Ascending aorta (tissue), 2 donors: ENCODE measurements at regions not wholly inside any gene's neighbourhood (a gene's known extent, or its start where the extent isn't known, plus 50 kb on each side); places are given as distances from the start of the nearest gene placed in this dataset.

Experiments used
- DNase-seq, 2 donors: peaks; one replicate each; pipeline ENCODE4 v3.0.0-alpha.2; 2019; ENCODE audit warnings: low spot score in 2 of 2
- H3K27ac ChIP-seq, 2 donors: fragments of 200-600 bp; sonication (generic); one replicate each; pipeline ENCODE4 v1.5.1; 2016 to 2017; ENCODE audit warnings: mild to moderate bottlenecking in 1 of 2
- H3K27me3 ChIP-seq: fragments of 200-600 bp; sonication (generic); one replicate; pipeline ENCODE4 v1.5.1; 2017
- H3K36me3 ChIP-seq, 2 donors: fragments of 200-600 bp; sonication (generic); one replicate each; pipeline ENCODE4 v1.5.1; 2016
- H3K4me1 ChIP-seq, 2 donors: fragments of 200-600 bp; sonication (generic); one replicate each; pipeline ENCODE4 v1.5.1; 2016 to 2017; ENCODE audit warnings: mild to moderate bottlenecking in 1 of 2
- H3K4me3 ChIP-seq, 2 donors: fragments of 200-600 bp; sonication (generic); one replicate each; pipeline ENCODE4 v1.5.1; 2016 to 2017; ENCODE audit warnings: mild to moderate bottlenecking in 1 of 2
- H3K9me3 ChIP-seq, 2 donors: fragments of 200-600 bp; sonication (generic); one replicate each; pipeline ENCODE4 v1.5.1; 2016
- CTCF ChIP-seq, 3 experiments: fragments of 200-600 bp in 2 of 3; fragments of 450-650 bp in 1 of 3; sonication (generic) in 2 of 3; IDR thresholded peaks; one replicate each; pipeline ENCODE4 v1.5.1; 2016 to 2019; ENCODE audit warnings: antibody characterized with exemption in 3 of 3, mild to moderate bottlenecking in 1 of 3, moderate library complexity in 1 of 3
- intact Hi-C: fragments of 100-400 bp; cut with DNase I; formaldehyde crosslinking; loops from one replicate; pipeline ENCODE4 v1.15.1; 2023

DNA sequence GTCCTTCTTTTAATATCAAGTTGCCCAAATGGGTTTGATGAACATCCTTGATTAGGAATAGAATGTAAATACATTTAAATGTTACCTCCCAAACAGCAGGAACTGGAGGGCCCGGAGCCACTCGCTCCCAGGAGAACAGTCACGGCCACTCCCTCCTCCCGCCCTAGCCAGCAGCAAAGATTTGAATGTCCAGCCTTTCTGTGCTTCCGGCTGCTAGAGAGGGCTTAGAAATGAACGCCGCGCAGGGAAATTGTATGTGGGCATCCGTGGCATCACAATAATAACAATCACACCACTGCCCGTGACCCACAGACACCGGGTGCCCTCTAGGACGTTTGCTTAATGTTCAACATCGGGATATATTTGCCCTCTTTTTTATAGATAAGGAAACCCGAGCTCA, 164.9 kb upstream of the SALL3 start:
- H3K4me1 ChIP-seq, result no peaks in the 10 kb centered on the region
- intact Hi-C loops, result no loop called here
- H3K9me3 ChIP-seq, result no peaks in the 10 kb centered on the region
- H3K36me3 ChIP-seq, result no peaks in the 10 kb centered on the region
- TF ChIP-seq CTCF (IDR thresholded peaks at IDR 0.05), result no peak
- H3K4me3 ChIP-seq, result peak overlapping the region in 1 of 2 donors; percentile 32
- H3K27ac ChIP-seq, result no peak overlapping the region
- H3K27me3 ChIP-seq, result no peaks in the 10 kb centered on the region
- DNase-seq, result no peak

GRCh38 chr18:78816114-78816513, 163.5 kb upstream of the SALL3 start:
- H3K9me3 ChIP-seq, result no peaks in the 10 kb centered on the region
- H3K27ac ChIP-seq, result no peak overlapping the region
- no peaks in the 10 kb centered on the region for H3K27me3 ChIP-seq
- DNase-seq, result no peak
- no peak overlapping the region for H3K4me3 ChIP-seq
- no peak for TF ChIP-seq CTCF (IDR thresholded peaks at IDR 0.05)
- no peaks in the 10 kb centered on the region for H3K4me1 ChIP-seq
- no peaks in the 10 kb centered on the region for H3K36me3 ChIP-seq
- intact Hi-C loops, result no loop called here

- intact Hi-C loops, result no loop called here
- Histone ChIP-seq H3K27me3 (no peaks in the 10 kb centered on the region), H3K4me1 (no peaks in the 10 kb centered on the region), H3K9me3 (no peaks in the 10 kb centered on the region), H3K27ac (no peak overlapping the region), H3K4me3 (no peak overlapping the region), H3K36me3 (no peaks in the 10 kb centered on the region)
- no peak for TF ChIP-seq CTCF (IDR thresholded peaks at IDR 0.05)
- no peak for DNase-seq
Measured at GRCh38 chr18:78816916-78817315, 162.7 kb upstream of the SALL3 start.

DNA sequence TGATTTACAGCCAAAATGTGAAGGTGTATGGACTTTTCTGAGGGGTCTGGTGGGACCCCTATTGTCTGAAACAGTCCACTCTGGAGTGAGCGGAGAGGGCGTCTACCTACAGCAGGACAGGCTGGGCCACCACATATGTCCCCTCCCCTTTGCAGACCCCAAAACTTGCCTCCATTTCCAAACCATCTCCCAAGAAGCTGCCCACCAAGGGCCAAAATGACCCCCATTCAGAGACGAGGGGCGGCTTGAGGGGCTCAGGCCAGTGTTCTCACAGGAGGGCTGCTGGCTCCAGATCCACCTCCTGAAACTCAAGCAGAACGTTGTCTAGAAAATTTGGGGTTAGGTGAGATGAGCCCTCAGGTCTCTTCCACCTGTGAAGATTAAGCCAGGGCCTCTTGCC, 161.1 kb upstream of the SALL3 start:
- Histone ChIP-seq H3K4me1 (no peaks in the 10 kb centered on the region), H3K9me3 (no peaks in the 10 kb centered on the region), H3K4me3 (no peak overlapping the region), H3K27me3 (no peaks in the 10 kb centered on the region), H3K36me3 (no peaks in the 10 kb centered on the region), H3K27ac (no peak overlapping the region)
- no peak for TF ChIP-seq CTCF (IDR thresholded peaks at IDR 0.05)
- intact Hi-C loops, result no loop called here
- no peak for DNase-seq

GRCh38 chr18:78818961-78819360, 160.7 kb upstream of the SALL3 start:
- no peak for TF ChIP-seq CTCF (IDR thresholded peaks at IDR 0.05)
- intact Hi-C loops, result no loop called here

DNA sequence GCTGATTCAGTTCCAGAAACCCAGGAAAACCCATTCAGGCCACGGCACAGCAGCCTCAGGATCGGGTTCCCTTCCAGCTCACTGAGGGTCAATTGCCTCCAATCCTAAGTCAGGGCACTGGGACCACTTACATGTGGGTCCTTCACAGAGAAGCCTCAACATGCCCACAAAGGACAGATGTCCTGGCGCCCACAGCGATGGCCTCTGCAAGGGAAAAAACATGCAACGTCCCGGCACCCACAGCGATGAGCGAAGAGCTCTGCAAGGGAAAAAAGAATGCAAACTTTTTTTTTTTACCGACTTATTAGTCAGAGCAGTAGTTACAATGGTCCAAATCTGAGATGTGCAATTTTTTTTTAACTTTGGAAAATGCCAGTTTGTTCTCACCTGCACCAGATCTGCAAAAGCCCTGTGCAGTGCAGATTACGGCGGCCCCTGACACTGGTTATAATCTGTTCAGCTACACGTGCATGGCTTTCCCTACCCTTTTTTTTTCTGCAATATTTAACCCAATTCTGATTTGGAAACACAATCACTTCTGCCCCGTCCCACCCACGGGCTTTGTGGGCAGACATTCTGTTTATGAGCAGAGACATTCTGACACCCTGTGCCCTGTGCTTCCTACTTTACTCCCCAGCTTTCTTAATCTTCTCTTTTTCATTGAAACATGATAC, 159.3 kb upstream of the SALL3 start:
- Histone ChIP-seq H3K4me3 (no peak overlapping the region), H3K9me3 (no peaks in the 10 kb centered on the region), H3K4me1 (no peaks in the 10 kb centered on the region), H3K27ac (no peak overlapping the region), H3K36me3 (no peaks in the 10 kb centered on the region), H3K27me3 (no peaks in the 10 kb centered on the region)
- TF ChIP-seq CTCF (IDR thresholded peaks at IDR 0.05), result no peak
- DNase-seq, result no peak
- intact Hi-C loops, result no loop called here

More at GRCh38 chr18:78818961-78819360, 160.7 kb upstream of the SALL3 start:
- Histone ChIP-seq H3K4me3 (no peak overlapping the region), H3K27me3 (no peaks in the 10 kb centered on the region), H3K27ac (no peak overlapping the region), H3K36me3 (no peaks in the 10 kb centered on the region), H3K4me1 (no peaks in the 10 kb centered on the region), H3K9me3 (no peaks in the 10 kb centered on the region)
- no peak for DNase-seq
